ENCODE measurements at regions not wholly inside any gene's neighbourhood (a gene's known extent, or its start where the extent isn't known, plus 50 kb on each side); places are given as distances from the start of the nearest gene placed in this dataset.
"Not testable (repeated sequence)": the region's sequence is repeated elsewhere in the genome, so short reads cannot be mapped to it uniquely, and the experiment has no call there.

- no peak for DNase-seq
Observed at GRCh38 chr2:196279541-196279940, 108.2 kb upstream of the STK17B start.

GRCh38 chr2:196284144-196284844, 112.9 kb upstream of the STK17B start:
- DNase-seq, result no peak

- DNase-seq, result no peak
Observed at GRCh38 chr2:196284866-196285557, 113.6 kb upstream of the STK17B start.

GRCh38 chr2:196286821-196287220, 115.4 kb upstream of the STK17B start:
- no peak for DNase-seq

DNA sequence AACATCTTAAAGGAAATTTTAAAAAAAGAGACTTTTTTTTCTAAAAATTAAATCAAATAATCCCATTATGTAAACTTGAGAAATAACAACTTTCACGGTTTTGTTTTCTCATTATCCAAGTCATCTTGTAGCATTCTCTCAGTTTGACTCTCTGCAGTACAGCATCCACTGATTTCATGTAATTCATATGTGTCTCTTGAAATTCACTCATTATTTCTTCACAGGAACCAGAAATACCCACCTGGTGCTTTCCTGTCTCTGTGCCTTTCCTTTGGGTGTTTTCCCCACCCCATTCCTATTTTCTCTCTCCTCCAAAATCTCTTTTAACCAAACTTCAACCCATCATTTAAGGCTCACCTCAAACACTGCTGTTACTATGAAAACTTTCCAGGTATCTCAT, 116.1 kb upstream of the STK17B start:
- DNase-seq, result no peak

DNA sequence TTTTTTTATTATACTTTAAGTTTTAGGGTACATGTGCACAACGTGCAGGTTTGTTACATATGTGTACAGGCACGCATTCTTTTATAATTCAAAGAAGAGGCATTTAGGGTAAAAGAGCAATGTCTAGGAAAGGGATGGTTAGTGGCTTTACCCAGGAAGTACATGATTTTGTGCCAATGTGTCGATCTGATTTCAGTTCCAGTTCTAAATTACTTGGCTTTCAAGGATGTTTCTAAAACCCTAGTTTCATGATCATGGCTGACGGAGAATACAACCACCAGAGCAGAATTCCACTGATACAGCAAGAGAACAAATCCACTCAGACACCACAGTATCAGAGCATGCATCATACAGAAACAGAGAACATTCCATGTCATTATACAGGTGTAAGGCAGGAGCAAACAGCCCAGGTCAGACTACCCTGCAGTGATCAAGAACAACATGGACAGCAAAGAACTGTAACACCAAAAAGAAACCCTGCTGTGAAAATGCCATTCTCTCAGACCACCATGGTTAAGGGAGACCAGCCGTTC, 116.7 kb upstream of the STK17B start:
- no peak for DNase-seq

GRCh38 chr2:196289000-196289399, 117.6 kb upstream of the STK17B start:
- DNase-seq, result no peak

DNA sequence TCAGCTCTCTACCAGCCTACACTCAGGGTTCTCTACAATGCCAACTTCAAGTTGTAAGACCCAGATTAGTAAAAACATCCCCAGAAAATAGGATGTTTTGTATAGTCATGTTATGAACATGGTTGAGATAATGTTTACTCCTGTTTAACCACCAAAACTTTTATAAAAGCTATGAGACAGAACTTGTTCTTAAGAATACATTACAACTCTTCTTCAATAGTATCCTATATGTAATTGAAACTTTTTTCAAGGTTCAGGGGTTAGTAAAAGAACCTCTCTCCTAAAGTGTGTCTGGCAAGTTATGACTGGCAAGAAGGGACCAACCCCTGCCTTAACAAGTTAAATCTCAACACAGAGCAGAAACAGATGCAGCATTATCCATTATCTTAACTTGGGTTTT, 118.8 kb upstream of the STK17B start:
- no peak for DNase-seq

- DNase-seq, result no peak
Observed at GRCh38 chr2:196290569-196290968, 119.2 kb upstream of the STK17B start.

DNA sequence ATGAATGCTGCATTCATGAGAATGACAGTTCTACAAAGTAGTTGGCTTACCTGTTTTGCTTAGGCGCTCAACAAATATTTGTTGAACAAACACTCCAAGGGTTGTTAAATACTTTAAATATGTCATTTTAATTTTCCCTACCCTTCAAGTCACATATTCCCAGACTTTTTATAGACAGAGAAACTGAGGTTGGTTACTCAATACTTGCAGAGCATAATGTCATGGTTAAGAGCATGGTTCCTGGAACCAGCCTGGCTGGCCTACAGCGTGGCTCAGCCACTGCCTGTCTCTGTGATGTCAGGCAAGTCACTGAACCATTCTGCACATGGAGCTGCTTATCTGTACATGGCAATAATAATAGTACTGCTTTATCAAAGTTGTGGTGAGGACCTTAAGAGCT, 120.0 kb upstream of the STK17B start:
- DNase-seq, result no peak

DNA sequence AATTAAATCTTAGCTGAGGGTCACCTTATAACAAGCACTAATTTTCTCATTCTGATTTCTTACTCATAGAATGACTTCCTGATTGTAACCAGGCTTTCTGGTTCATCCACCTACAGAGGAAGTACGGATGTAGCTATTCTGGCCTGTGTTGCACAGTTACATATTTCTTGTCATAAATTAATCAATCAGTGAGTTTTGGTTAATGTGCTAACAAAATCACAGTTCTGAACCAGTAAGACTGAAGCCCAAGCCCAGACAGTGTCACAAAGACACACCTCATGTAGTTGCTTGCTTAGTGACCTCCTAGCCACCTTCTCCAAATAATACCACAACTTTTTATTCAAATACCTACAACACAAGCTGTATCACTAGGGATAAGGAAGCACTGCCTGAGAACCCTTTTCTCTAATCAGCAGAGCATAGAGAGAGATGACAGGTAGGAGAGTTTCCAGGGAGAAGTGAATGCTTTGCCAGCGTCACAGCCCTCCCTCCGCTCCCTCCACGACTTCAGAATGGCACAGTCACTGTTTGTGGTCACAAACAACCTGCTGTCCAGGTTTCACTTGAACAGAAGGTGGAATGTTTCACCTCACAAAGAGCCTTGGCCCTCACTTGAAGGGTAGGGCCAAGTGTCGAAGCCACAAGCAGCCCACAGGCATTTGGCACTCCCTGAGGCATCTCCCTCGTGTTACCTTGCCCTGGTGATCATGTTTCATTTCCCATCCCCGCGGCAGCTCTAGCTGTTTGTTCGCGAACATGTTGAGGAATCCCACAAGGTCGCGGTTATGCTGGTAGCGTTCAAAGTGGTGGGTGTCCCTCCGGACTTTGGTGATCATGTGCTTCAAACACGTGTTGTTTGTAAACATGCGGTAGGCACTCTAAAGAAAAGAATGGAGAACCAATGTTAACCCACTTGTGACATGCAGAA, 120.8 kb upstream of the STK17B start:
- DNase-seq, result no peak

- no peak for DNase-seq
Observed at GRCh38 chr2:196293751-196294515, 122.6 kb upstream of the STK17B start.

- no peak for DNase-seq
Observed at GRCh38 chr2:196294516-196294909, 123.1 kb upstream of the STK17B start.

- no peak for DNase-seq
Observed at GRCh38 chr2:196295005-196295404, 123.6 kb upstream of the STK17B start.

DNA sequence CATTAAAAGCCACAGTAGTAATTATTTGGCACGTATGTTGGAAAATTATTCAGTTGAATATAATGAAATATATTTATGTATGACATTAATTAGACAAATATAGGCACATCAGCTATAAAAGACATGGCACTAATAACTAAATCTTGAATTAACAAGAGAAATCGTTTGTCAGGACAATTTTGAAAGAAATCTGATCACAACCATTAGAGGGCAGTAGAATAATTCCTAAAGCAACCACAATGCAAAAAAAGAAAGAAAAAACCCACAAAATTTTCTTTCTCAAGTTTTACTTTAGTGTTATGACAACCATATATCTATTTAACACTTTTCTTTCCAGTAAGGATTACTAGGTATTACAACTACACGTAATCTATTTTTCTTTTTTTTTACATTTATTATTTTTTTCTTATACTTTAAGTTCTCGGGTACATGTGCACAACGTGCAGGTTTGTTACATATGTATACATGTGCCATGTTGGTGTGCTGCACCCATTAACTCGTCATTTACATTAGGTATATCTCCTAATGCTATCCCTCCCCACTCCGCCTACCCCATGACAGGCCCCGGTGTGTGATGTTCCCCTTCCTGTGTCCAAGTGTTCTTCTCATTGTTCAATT, 126.8 kb upstream of the STK17B start:
- not testable (repeated sequence) for DNase-seq

DNA sequence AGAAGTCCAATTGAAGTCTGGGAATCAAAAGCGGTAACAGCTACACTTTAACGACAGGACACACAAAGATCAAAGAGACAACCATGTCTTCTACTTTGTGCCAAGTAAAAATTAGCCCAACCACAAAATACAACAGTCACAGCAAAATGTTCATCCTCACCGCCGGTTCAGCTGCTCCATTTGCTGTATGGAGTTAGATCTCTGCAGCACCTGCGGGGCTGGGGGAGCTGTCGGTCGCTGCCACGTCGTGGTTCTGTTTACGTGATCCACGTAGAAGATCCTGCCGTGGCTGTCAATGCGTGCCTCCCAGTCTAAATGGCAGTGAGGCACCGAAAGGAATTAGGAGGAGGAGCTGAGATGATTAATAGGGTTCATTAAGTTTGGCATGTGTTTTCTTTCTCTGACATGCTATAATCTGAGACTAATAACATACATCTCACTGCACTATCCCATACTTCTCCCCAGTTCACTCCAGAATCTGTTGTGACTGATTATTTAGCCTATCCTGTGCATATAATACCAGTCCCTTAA, 136.5 kb upstream of the STK17B start:
- DNase-seq, result no peak

DNA sequence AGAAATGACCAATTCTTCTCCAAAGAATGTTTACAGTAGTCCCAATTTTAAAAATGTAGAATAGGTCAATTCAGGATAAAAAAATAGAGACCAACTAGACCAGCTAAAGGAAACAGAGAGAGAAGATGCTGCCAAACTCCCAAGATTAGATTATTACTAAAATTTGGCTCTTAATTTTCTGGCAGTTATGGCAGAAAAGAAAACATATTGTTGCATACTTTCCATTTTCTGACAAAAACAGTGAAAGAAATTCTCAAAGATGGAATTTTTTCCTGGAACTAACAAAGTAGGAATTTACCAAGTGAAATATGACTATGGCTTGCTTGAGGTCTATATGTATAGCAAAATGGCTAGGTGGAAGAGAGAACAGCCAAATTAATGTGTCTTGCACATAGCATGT, 138.3 kb upstream of the STK17B start:
- DNase-seq, result no peak

- DNase-seq, result no peak
Observed at GRCh38 chr2:196314157-196314556, 142.8 kb upstream of the STK17B start.

DNA sequence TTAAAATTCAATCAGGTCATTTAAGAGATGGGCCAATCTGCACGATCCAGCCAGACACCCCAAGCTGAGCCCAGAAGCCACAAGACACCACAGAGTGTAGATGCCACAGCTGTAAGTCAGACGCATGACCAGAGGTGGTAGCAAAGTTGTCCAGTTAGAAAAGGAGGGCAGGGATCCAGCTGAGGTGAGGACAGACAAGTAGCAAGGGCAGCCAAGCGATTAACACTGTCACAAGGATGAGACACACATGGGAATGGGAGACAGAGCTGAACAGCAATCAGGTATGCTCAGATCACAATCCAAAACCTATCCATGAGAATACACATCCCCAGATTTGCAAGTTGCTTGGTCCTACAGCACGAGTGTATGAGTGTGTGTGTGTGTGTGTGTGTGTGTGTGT, 143.4 kb upstream of the STK17B start:
- DNase-seq, result no peak

DNA sequence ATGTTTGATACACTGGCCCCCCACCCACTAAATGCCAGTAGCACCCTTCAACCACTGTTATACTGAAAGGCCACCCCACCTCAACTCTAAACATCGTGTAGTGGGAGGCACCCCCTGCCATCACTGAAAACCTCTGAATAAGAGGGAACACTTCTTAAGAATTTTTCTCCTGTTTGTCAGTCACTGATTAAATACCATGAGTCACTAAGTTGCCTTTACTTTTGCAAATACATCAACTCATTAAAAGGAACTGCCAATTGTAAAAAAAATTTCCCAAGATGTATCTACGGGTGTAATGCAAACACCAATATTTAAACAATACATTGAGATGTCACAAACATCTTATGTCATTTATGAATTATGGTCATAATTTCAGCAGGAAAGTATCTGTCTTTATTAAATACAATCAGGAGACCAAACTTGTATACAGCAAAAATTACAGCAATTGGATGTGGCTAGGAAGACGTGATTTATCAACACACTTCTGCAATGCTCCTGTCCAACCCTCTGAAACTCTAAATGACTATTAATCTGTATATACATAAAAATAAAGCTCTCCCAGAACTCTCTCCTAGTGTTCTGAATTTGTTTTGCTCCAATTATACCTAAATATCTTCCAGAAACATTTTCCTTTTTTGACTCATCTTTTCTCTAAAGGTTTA, 144.1 kb upstream of the STK17B start:
- no peak for DNase-seq

GRCh38 chr2:196316050-196316430, 144.7 kb upstream of the STK17B start:
- no peak for DNase-seq
